AG09309 (cell line): ENCODE measurements at regions not wholly inside any gene's neighbourhood (a gene's known extent, or its start where the extent isn't known, plus 50 kb on each side); places are given as distances from the start of the nearest gene placed in this dataset.

Experiments
- DNase-seq: peaks from one replicate; pipeline ENCODE4 v3.0.0-alpha.2; 2010; ENCODE audit warnings: low read depth
- H3K4me3 ChIP-seq: 2 replicates; pipeline ENCODE4 v1.5.1; 2011; ENCODE audit warnings: mild to moderate bottlenecking, low read depth, low read length, moderate library complexity; ENCODE audit not compliant: control insufficient read depth
- CTCF ChIP-seq: IDR thresholded peaks from 2 replicates; pipeline ENCODE4 v1.5.1; 2011; ENCODE audit warnings: mild to moderate bottlenecking, low read depth, low read length, inconsistent platforms; ENCODE audit not compliant: insufficient read depth, control insufficient read depth; ENCODE audit errors: missing control alignments

DNA sequence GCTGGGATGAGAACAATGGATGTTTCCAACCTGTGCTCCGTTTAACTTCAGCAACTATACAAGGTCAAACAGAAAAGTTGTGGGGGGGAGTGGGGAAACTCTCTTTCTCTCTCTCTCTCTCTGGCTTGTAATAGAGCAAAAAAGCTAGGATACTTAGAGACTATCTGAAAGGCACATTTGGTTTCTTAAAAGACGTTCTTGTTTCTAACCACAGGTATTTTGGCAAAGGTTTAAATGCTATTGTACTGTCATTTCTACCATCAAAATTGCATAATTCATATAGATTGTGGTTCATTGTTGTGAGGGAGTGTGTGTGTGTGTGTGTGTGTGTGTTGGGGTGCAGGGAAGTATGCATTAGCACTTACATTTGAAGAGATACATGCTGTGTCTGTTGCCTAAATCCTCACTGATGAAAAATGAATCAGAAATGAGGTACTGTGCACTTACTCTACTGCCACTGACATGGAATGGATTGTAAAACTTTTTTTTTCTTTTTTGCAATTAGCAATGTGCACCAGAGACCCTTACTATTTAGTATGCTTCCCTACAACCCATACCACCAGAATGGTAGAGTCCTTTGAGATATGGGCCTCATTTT is 841.0 kb upstream of the PIK3C3 start:
- DNase-seq = no peak
- no peak overlapping the region for H3K4me3 ChIP-seq
- TF ChIP-seq CTCF = no peak

- no peak overlapping the region for H3K4me3 ChIP-seq
- no peak for TF ChIP-seq CTCF
Observed at GRCh38 chr18:41099451-41099850, 855.6 kb upstream of the PIK3C3 start.

GRCh38 chr18:41096504-41096903 is 858.5 kb upstream of the PIK3C3 start:
- H3K4me3 ChIP-seq = no peak overlapping the region
- no peak for DNase-seq
- TF ChIP-seq CTCF = no peak

More at GRCh38 chr18:41099451-41099850, 855.6 kb upstream of the PIK3C3 start:
- no peak for DNase-seq

- TF ChIP-seq CTCF = no peak
- H3K4me3 ChIP-seq = no peak overlapping the region
Observed at GRCh38 chr18:41077076-41077475, 878.0 kb upstream of the PIK3C3 start.

GRCh38 chr18:41075212-41075611 is 879.8 kb upstream of the PIK3C3 start:
- DNase-seq = no peak
- H3K4me3 ChIP-seq = no peak overlapping the region
- no peak for TF ChIP-seq CTCF

More at GRCh38 chr18:41077076-41077475, 878.0 kb upstream of the PIK3C3 start:
- no peak for DNase-seq

DNA sequence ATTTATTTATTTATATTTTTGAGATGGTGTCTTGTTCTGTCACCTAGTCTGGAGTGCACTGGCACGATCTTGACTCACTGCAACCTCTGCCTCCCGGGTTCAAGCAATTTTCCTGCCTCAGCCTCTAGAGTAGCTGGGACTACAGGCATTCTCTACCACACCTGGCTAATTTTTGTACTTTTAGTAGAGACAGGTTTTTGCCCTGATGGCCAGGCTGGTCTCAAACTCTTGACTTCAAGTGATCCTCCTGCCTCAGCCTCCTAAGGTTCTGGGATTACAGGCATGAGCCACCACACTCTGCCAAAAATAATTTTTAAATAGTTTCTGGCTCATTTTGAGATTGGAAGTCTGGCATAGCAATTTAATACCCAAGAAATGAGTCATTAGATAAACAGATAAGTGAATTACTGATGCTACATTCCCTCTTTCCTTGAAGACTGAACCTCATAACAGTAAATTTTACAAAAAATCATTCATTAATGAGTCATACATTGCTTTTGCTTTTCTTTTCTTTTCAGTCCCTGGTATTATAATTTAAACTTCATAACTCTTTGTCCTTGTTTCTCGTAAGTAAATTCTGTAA is 881.6 kb upstream of the PIK3C3 start:
- no peak overlapping the region for H3K4me3 ChIP-seq
- TF ChIP-seq CTCF = no peak
- DNase-seq = no peak
